Rectal smooth muscle tissue (tissue), 1 donor: ENCODE measurements at regions not wholly inside any gene's neighbourhood (a gene's known extent, or its start where the extent isn't known, plus 50 kb on each side); places are given as distances from the start of the nearest gene placed in this dataset.
"Not testable (repeated sequence)": the region's sequence is repeated elsewhere in the genome, so short reads cannot be mapped to it uniquely, and the experiment has no call there.

ENCODE experiments used
- H3K27ac ChIP-seq: one replicate; pipeline ENCODE4 v1.7.0; 2013; ENCODE audit warnings: low read depth, low read length, inconsistent platforms
- H3K27me3 ChIP-seq: one replicate; pipeline ENCODE4 v1.7.0; 2013; ENCODE audit warnings: low read length; ENCODE audit not compliant: control insufficient read depth, insufficient read depth
- H3K36me3 ChIP-seq: one replicate; pipeline ENCODE4 v1.7.0; 2013; ENCODE audit warnings: low read length; ENCODE audit not compliant: control insufficient read depth, insufficient read depth
- H3K4me1 ChIP-seq: one replicate; pipeline ENCODE4 v1.7.0; 2013; ENCODE audit warnings: low read length; ENCODE audit not compliant: control insufficient read depth, insufficient read depth
- H3K4me3 ChIP-seq: one replicate; pipeline ENCODE4 v1.7.0; 2013; ENCODE audit warnings: low read length
- H3K9ac ChIP-seq: one replicate; pipeline ENCODE4 v1.7.0; 2013; ENCODE audit warnings: low read length

- Histone ChIP-seq H3K36me3 (no peaks in the 10 kb centered on the region), H3K9ac (no peak overlapping the region), H3K4me3 (no peak overlapping the region), H3K4me1 (no peaks in the 10 kb centered on the region), H3K27me3 (no peaks in the 10 kb centered on the region), H3K27ac (no peak overlapping the region)
These were observed 73.0 kb upstream of the ADPGK start for GRCh38 chr15:72856549-72857040.

- H3K9ac ChIP-seq: no peak overlapping the region
- H3K27ac ChIP-seq: no peak overlapping the region
- H3K27me3 ChIP-seq: no peaks in the 10 kb centered on the region
- no peaks in the 10 kb centered on the region for H3K4me1 ChIP-seq
- no peak overlapping the region for H3K4me3 ChIP-seq
- no peaks in the 10 kb centered on the region for H3K36me3 ChIP-seq
These were observed 72.2 kb upstream of the ADPGK start for GRCh38 chr15:72855791-72856190.

- Histone ChIP-seq H3K9ac (no peak overlapping the region), H3K4me1 (no peaks in the 10 kb centered on the region), H3K27me3 (no peaks in the 10 kb centered on the region), H3K36me3 (no peaks in the 10 kb centered on the region), H3K27ac (no peak overlapping the region), H3K4me3 (no peak overlapping the region)
These were observed 68.7 kb upstream of the ADPGK start for GRCh38 chr15:72852273-72852672.

GRCh38 chr15:72851586-72851985, 68.0 kb upstream of the ADPGK start:
- Histone ChIP-seq H3K4me1 (no peaks in the 10 kb centered on the region), H3K4me3 (no peak overlapping the region), H3K9ac (no peak overlapping the region), H3K27ac (no peak overlapping the region), H3K27me3 (peaks cover 2% of the 10 kb centered on the region), H3K36me3 (no peaks in the 10 kb centered on the region)

GRCh38 chr15:72850833-72851232, 67.3 kb upstream of the ADPGK start:
- Histone ChIP-seq H3K9ac (no peak overlapping the region), H3K27me3 (peaks cover 2% of the 10 kb centered on the region), H3K36me3 (no peaks in the 10 kb centered on the region)

GRCh38 chr15:72847806-72848205, 64.2 kb upstream of the ADPGK start:
- H3K4me3 ChIP-seq: no peak overlapping the region
- no peaks in the 10 kb centered on the region for H3K36me3 ChIP-seq
- H3K27me3 ChIP-seq: peaks cover 2% of the 10 kb centered on the region
- no peaks in the 10 kb centered on the region for H3K4me1 ChIP-seq
- H3K27ac ChIP-seq: no peak overlapping the region
- H3K9ac ChIP-seq: no peak overlapping the region

More at GRCh38 chr15:72850833-72851232, 67.3 kb upstream of the ADPGK start:
- Histone ChIP-seq H3K4me1 (no peaks in the 10 kb centered on the region), H3K27ac (no peak overlapping the region), H3K4me3 (no peak overlapping the region)

GRCh38 chr15:72847033-72847432, 63.5 kb upstream of the ADPGK start:
- no peaks in the 10 kb centered on the region for H3K4me1 ChIP-seq
- no peaks in the 10 kb centered on the region for H3K36me3 ChIP-seq
- no peak overlapping the region for H3K4me3 ChIP-seq
- H3K27me3 ChIP-seq: peaks cover 2% of the 10 kb centered on the region
- H3K9ac ChIP-seq: no peak overlapping the region
- H3K27ac ChIP-seq: no peak overlapping the region

GRCh38 chr15:72845981-72846383, 62.4 kb upstream of the ADPGK start:
- no peaks in the 10 kb centered on the region for H3K36me3 ChIP-seq
- no peak overlapping the region for H3K9ac ChIP-seq
- H3K27me3 ChIP-seq: peaks cover 2% of the 10 kb centered on the region
- H3K4me1 ChIP-seq: no peaks in the 10 kb centered on the region
- H3K4me3 ChIP-seq: no peak overlapping the region
- H3K27ac ChIP-seq: no peak overlapping the region

GRCh38 chr15:72844067-72844466, 60.5 kb upstream of the ADPGK start:
- Histone ChIP-seq H3K36me3 (no peaks in the 10 kb centered on the region), H3K4me3 (no peak overlapping the region), H3K27ac (no peak overlapping the region), H3K4me1 (no peaks in the 10 kb centered on the region), H3K27me3 (peaks cover 2% of the 10 kb centered on the region), H3K9ac (no peak overlapping the region)

GRCh38 chr15:72843340-72843739, 59.8 kb upstream of the ADPGK start:
- not testable (repeated sequence) for H3K27ac ChIP-seq, H3K36me3 ChIP-seq, H3K4me3 ChIP-seq, H3K4me1 ChIP-seq, H3K27me3 ChIP-seq, H3K9ac ChIP-seq

- Histone ChIP-seq H3K9ac (no peak overlapping the region), H3K4me1 (no peaks in the 10 kb centered on the region), H3K27me3 (no peaks in the 10 kb centered on the region), H3K36me3 (no peaks in the 10 kb centered on the region), H3K27ac (no peak overlapping the region), H3K4me3 (no peak overlapping the region)
These were observed 56.6 kb upstream of the ADPGK start for GRCh38 chr15:72840114-72840513.

GRCh38 chr15:72838311-72838731, 54.8 kb upstream of the ADPGK start:
- Histone ChIP-seq H3K27me3 (no peaks in the 10 kb centered on the region), H3K4me3 (no peak overlapping the region), H3K4me1 (no peaks in the 10 kb centered on the region), H3K9ac (no peak overlapping the region), H3K27ac (no peak overlapping the region), H3K36me3 (no peaks in the 10 kb centered on the region)

- no peak overlapping the region for H3K4me3 ChIP-seq
- no peaks in the 10 kb centered on the region for H3K36me3 ChIP-seq
- H3K9ac ChIP-seq: no peak overlapping the region
- no peak overlapping the region for H3K27ac ChIP-seq
- H3K27me3 ChIP-seq: no peaks in the 10 kb centered on the region
- no peaks in the 10 kb centered on the region for H3K4me1 ChIP-seq
These were observed 53.2 kb upstream of the ADPGK start for GRCh38 chr15:72836676-72837330.
